Panc1 (cell line): ENCODE measurements at regions not wholly inside any gene's neighbourhood (a gene's known extent, or its start where the extent isn't known, plus 50 kb on each side); places are given as distances from the start of the nearest gene placed in this dataset.

Experiments
- ATAC-seq: fragments of 200-7000 bp; cut with Tn5 transposase; 2 replicates; pipeline ENCODE4 v1.9.1; 2020; ENCODE audit warnings: mild to moderate bottlenecking, moderate library complexity
- BruUV-seq: library from RNA; stranded (reverse); fragments of 400-500 nt; replicated peaks from 2 replicates; lab custom pipeline; 2021; lab: Mats Ljungman, UMichigan
- CTCF ChIA-PET: fragments of 300-600 bp; sonication (Branson Sonifier 250); formaldehyde crosslinking; loops from one replicate; lab custom pipeline; 2022; ENCODE audit warnings: antibody characterized with exemption; lab: Charles Lee
- POLR2A ChIA-PET: fragments of 300-600 bp; sonication (Branson Sonifier 250); formaldehyde crosslinking; loops from one replicate; lab custom pipeline; 2022; ENCODE audit warnings: antibody characterized with exemption; lab: Charles Lee
- DNase-seq: peaks from one replicate; pipeline ENCODE4 v3.0.0-alpha.2; 2010; ENCODE audit warnings: low read depth, low spot score
- H3K27ac ChIP-seq: 2 replicates; pipeline ENCODE4 v1.5.1; 2011; ENCODE audit warnings: mild to moderate bottlenecking, low read length, inconsistent platforms
- H3K27me3 ChIP-seq: fragments of 200-500 bp; sonication (Bioruptor generic); 2 replicates; pipeline ENCODE4 v1.6.0; 2014; ENCODE audit warnings: low read length, inconsistent platforms; ENCODE audit not compliant: control insufficient read depth, insufficient read depth
- H3K36me3 ChIP-seq: fragments of 200-500 bp; sonication (Bioruptor generic); 2 replicates; pipeline ENCODE4 v1.5.1; 2014; ENCODE audit warnings: inconsistent platforms, mild to moderate bottlenecking, low read length, moderate library complexity; ENCODE audit not compliant: control insufficient read depth, insufficient read depth
- H3K4me1 ChIP-seq: 2 replicates; pipeline ENCODE4 v1.5.1; 2011; ENCODE audit warnings: inconsistent platforms, mild to moderate bottlenecking, low read length, moderate library complexity; ENCODE audit not compliant: control insufficient read depth, insufficient read depth
- H3K4me3 ChIP-seq, 2 experiments: 2 replicates each; pipeline ENCODE4 v1.5.1; 2011 to 2012; ENCODE audit warnings: low read depth in 2 of 2, low read length in 2 of 2, mild to moderate bottlenecking in 2 of 2, inconsistent platforms in 1 of 2, moderate library complexity in 1 of 2
- H3K9me3 ChIP-seq: fragments of 200-500 bp; sonication (Bioruptor generic); 2 replicates; pipeline ENCODE4 v1.5.1; 2014; ENCODE audit warnings: low read depth, mild to moderate bottlenecking, inconsistent platforms, low read length, moderate library complexity; ENCODE audit not compliant: control insufficient read depth, insufficient read depth
- CTCF ChIP-seq: fragments of 450-650 bp; IDR thresholded peaks from 2 replicates; pipeline ENCODE4 v1.5.1; 2017; ENCODE audit warnings: mild to moderate bottlenecking
- POLR2AphosphoS5 ChIP-seq: IDR thresholded peaks from 2 replicates; pipeline ENCODE4 v1.6.1; 2012; ENCODE audit warnings: mild to moderate bottlenecking, low read depth, low read length, moderate library complexity
- REST ChIP-seq, 2 experiments: IDR thresholded peaks; 2 replicates each; pipeline ENCODE4 v1.6.1; 2011 to 2012; ENCODE audit warnings: low read depth in 2 of 2, control low read depth in 1 of 2, low read length in 1 of 2, mild to moderate bottlenecking in 1 of 2, moderate library complexity in 1 of 2; ENCODE audit not compliant: insufficient read depth in 1 of 2
- SIN3A ChIP-seq: IDR thresholded peaks from 2 replicates; pipeline ENCODE4 v1.6.1; 2012; ENCODE audit warnings: low read depth, mild to moderate bottlenecking, low read length, moderate library complexity, borderline replicate concordance; ENCODE audit not compliant: insufficient read depth
- TCF7L2 ChIP-seq: IDR thresholded peaks from 2 replicates; pipeline ENCODE4 v1.6.1; 2011; ENCODE audit warnings: mild to moderate bottlenecking, low read depth, low read length, inconsistent platforms
- in situ Hi-C: cut with HindIII; loops from 2 replicates; pipeline ENCODE4 v1.10.0; 2016; ENCODE audit warnings: low sequenced_read_pairs, low pct_unique_long_range_greater_than_20kb
- intact Hi-C: fragments of 100-400 bp; cut with micrococcal nuclease; formaldehyde crosslinking; loops from one replicate; pipeline ENCODE4 v1.10.0; 2022; ENCODE audit not compliant: unreplicated experiment

- Histone ChIP-seq H3K4me3 (no peak overlapping the region), H3K27me3 (no peaks in the 10 kb centered on the region), H3K27ac (peak overlapping the region; percentile 64; the same call in 1 of the 2 replicates), H3K4me1 (no peaks in the 10 kb centered on the region), H3K36me3 (no peaks in the 10 kb centered on the region), H3K9me3 (no peaks in the 10 kb centered on the region)
- no peak for ATAC-seq
- intact Hi-C loops (no loop called here), in situ Hi-C loops (no loop called here)
- no peak for DNase-seq
- ChIA-PET POLR2A (no interaction called here), CTCF (no interaction called here)
- TF ChIP-seq REST (IDR thresholded peaks at IDR 0.05; ENCODE audit: insufficient read depth in 1 of 2, low read depth in 2 of 2, low read length in 1 of 2), result no peak
- no peak for TF ChIP-seq SIN3A
- no peak for TF ChIP-seq CTCF
- no peak for TF ChIP-seq TCF7L2
- no peak for TF ChIP-seq POLR2AphosphoS5
- BruUV-seq, result no TSS peak
Measured at GRCh38 chr7:81234896-81235295, 316.0 kb upstream of the SEMA3C start.

GRCh38 chr7:81233208-81233940 is 314.5 kb upstream of the SEMA3C start:
- intact Hi-C loops (no loop called here), in situ Hi-C loops (no loop called here)
- Histone ChIP-seq H3K27ac (no peak overlapping the region), H3K4me3 (no peak overlapping the region), H3K4me1 (no peaks in the 10 kb centered on the region), H3K36me3 (no peaks in the 10 kb centered on the region), H3K9me3 (no peaks in the 10 kb centered on the region), H3K27me3 (no peaks in the 10 kb centered on the region)
- TF ChIP-seq POLR2AphosphoS5 (no peak), TCF7L2 (no peak), CTCF (no peak), SIN3A (no peak), REST (IDR thresholded peaks at IDR 0.05; ENCODE audit: insufficient read depth in 1 of 2, low read depth in 2 of 2, low read length in 1 of 2) (no peak)
- ATAC-seq (no peak), DNase-seq (no peak)
- POLR2A ChIA-PET, result no interaction called here
- CTCF ChIA-PET, result no interaction called here
- BruUV-seq, result no TSS peak
